ENCODE measurements at regions not wholly inside any gene's neighbourhood (a gene's known extent, or its start where the extent isn't known, plus 50 kb on each side); places are given as distances from the start of the nearest gene placed in this dataset.

DNA sequence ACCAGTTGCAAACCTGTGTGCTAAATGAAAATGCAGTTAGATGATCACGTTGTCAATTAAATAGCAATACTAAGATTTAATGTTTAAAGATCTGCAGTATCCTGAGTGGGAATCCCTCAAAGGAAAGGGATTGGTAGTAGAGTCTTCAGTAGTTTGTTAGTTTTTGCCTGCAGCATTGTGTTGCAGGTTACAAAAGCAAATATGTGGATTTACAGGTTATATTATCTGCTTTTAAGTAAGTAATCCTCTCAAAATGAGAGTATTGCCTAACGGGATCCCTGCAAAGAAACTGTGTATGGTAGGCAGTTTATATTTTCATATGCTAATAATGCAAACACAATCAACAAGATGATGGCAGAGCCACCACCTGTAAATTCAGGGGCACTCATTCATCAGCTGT lies 72.2 kb upstream of the OSBPL8 start:
- ChIA-PET POLR2A (no interaction called here), CTCF (interaction anchor here (1.2 to 3.5 kb wide), 6 partner anchors 7 to 379 kb away, joined by 3 to 25 read pairs (median 5); no protein-coding TSS in a partner anchor), SMC1A (ENCODE audit: uncharacterized antibody, unreplicated experiment) (interaction anchor here (1.0 to 3.5 kb wide), 4 partner anchors 10 to 379 kb away, joined by 3 to 11 read pairs (median 4); no protein-coding TSS in a partner anchor), RAD21 (ENCODE audit: unreplicated experiment) (interaction anchor here (0.9 to 3.4 kb wide), 3 partner anchors 8 to 160 kb away, joined by 3 to 21 read pairs (median 3); partner anchors contain the start of gene ZDHHC17)
- Histone ChIP-seq H3K36me3 (ENCODE audit: control insufficient read depth in 2 of 2, insufficient read depth in 2 of 2, low read length in 1 of 2) (no peaks in the 10 kb centered on the region), H3K4me3 (no peak overlapping the region), H4K20me1 (ENCODE audit: control insufficient read depth, insufficient read depth) (no peaks in the 10 kb centered on the region), H3K4me1 (ENCODE audit: control insufficient read depth, insufficient read depth, low read length) (no peaks in the 10 kb centered on the region), H3K9me3 (replicated peaks; ENCODE audit: control insufficient read depth, insufficient read depth, low read length) (no peaks in the 10 kb centered on the region), H2AFZ (ENCODE audit: control insufficient read depth, low read depth, low read length) (no peak overlapping the region), H3K27me3 (replicated peaks in 1 of 2; ENCODE audit: control insufficient read depth in 2 of 2, insufficient read depth in 2 of 2, low read length in 1 of 2) (no peaks in the 10 kb centered on the region), H3K79me2 (ENCODE audit: control insufficient read depth, insufficient read depth, low read length) (no peaks in the 10 kb centered on the region), H3K4me2 (ENCODE audit: control insufficient read depth, insufficient read depth) (no peak overlapping the region), H3K27ac (ENCODE audit: control insufficient read depth, insufficient read depth) (no peak overlapping the region), H3K9ac (ENCODE audit: control insufficient read depth, insufficient read depth, low read length) (no peak overlapping the region)
- no peak for ATAC-seq
- BruUV-seq (replicated peaks), result no TSS peak
- 26% methylated on average over 2 of the region's 2 CpGs for WGBS (ENCODE audit: insufficient coverage, insufficient replicate concordance, low lambda C conversion rate, missing lambda C conversion rate)
- in situ Hi-C loops (cut with MboI) (no loop called here), intact Hi-C loops (cut with micrococcal nuclease; ENCODE audit: unreplicated experiment) (no loop called here)
- no peak for DNase-seq (ENCODE audit: low read depth, low spot score)
- FAIRE-seq, result no peak
- TF ChIP-seq STAT3 (IDR thresholded peaks at IDR 0.05; ENCODE audit: low read depth, low read length), result no peak
- TF ChIP-seq NFYA (IDR thresholded peaks at IDR 0.05; ENCODE audit: borderline replicate concordance, low read depth, low read length), result no peak
- TF ChIP-seq IKZF2 (IDR thresholded peaks at IDR 0.05), result no peak
- no peak for TF ChIP-seq NBN (IDR thresholded peaks at IDR 0.05)
- TF ChIP-seq CBX3 (IDR thresholded peaks at IDR 0.05; ENCODE audit: borderline replicate concordance, low read depth), result no peak
- TF ChIP-seq, protein P1, sequence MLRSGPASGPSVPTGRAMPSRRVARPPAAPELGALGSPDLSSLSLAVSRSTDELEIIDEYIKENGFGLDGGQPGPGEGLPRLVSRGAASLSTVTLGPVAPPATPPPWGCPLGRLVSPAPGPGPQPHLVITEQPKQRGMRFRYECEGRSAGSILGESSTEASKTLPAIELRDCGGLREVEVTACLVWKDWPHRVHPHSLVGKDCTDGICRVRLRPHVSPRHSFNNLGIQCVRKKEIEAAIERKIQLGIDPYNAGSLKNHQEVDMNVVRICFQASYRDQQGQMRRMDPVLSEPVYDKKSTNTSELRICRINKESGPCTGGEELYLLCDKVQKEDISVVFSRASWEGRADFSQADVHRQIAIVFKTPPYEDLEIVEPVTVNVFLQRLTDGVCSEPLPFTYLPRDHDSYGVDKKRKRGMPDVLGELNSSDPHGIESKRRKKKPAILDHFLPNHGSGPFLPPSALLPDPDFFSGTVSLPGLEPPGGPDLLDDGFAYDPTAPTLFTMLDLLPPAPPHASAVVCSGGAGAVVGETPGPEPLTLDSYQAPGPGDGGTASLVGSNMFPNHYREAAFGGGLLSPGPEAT (IDR thresholded peaks at IDR 0.05; ENCODE audit: low read depth), result no peak
- TF ChIP-seq, protein P2, sequence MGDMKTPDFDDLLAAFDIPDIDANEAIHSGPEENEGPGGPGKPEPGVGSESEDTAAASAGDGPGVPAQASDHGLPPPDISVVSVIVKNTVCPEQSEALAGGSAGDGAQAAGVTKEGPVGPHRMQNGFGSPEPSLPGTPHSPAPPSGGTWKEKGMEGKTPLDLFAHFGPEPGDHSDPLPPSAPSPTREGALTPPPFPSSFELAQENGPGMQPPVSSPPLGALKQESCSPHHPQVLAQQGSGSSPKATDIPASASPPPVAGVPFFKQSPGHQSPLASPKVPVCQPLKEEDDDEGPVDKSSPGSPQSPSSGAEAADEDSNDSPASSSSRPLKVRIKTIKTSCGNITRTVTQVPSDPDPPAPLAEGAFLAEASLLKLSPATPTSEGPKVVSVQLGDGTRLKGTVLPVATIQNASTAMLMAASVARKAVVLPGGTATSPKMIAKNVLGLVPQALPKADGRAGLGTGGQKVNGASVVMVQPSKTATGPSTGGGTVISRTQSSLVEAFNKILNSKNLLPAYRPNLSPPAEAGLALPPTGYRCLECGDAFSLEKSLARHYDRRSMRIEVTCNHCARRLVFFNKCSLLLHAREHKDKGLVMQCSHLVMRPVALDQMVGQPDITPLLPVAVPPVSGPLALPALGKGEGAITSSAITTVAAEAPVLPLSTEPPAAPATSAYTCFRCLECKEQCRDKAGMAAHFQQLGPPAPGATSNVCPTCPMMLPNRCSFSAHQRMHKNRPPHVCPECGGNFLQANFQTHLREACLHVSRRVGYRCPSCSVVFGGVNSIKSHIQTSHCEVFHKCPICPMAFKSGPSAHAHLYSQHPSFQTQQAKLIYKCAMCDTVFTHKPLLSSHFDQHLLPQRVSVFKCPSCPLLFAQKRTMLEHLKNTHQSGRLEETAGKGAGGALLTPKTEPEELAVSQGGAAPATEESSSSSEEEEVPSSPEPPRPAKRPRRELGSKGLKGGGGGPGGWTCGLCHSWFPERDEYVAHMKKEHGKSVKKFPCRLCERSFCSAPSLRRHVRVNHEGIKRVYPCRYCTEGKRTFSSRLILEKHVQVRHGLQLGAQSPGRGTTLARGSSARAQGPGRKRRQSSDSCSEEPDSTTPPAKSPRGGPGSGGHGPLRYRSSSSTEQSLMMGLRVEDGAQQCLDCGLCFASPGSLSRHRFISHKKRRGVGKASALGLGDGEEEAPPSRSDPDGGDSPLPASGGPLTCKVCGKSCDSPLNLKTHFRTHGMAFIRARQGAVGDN (IDR thresholded peaks at IDR 0.05), result no peak
- no peak for TF ChIP-seq SMARCA5 (IDR thresholded peaks at IDR 0.05)
- no peak for TF ChIP-seq CBX5 (IDR thresholded peaks at IDR 0.05; ENCODE audit: low read depth)
- TF ChIP-seq, protein P3, sequence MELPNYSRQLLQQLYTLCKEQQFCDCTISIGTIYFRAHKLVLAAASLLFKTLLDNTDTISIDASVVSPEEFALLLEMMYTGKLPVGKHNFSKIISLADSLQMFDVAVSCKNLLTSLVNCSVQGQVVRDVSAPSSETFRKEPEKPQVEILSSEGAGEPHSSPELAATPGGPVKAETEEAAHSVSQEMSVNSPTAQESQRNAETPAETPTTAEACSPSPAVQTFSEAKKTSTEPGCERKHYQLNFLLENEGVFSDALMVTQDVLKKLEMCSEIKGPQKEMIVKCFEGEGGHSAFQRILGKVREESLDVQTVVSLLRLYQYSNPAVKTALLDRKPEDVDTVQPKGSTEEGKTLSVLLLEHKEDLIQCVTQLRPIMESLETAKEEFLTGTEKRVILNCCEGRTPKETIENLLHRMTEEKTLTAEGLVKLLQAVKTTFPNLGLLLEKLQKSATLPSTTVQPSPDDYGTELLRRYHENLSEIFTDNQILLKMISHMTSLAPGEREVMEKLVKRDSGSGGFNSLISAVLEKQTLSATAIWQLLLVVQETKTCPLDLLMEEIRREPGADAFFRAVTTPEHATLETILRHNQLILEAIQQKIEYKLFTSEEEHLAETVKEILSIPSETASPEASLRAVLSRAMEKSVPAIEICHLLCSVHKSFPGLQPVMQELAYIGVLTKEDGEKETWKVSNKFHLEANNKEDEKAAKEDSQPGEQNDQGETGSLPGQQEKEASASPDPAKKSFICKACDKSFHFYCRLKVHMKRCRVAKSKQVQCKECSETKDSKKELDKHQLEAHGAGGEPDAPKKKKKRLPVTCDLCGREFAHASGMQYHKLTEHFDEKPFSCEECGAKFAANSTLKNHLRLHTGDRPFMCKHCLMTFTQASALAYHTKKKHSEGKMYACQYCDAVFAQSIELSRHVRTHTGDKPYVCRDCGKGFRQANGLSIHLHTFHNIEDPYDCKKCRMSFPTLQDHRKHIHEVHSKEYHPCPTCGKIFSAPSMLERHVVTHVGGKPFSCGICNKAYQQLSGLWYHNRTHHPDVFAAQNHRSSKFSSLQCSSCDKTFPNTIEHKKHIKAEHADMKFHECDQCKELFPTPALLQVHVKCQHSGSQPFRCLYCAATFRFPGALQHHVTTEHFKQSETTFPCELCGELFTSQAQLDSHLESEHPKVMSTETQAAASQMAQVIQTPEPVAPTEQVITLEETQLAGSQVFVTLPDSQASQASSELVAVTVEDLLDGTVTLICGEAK (IDR thresholded peaks at IDR 0.05; ENCODE audit: borderline replicate concordance), result no peak
